SK-N-MC (cell line): ENCODE measurements at regions not wholly inside any gene's neighbourhood (a gene's known extent, or its start where the extent isn't known, plus 50 kb on each side); places are given as distances from the start of the nearest gene placed in this dataset.

Source experiments
- EZH2 ChIP-seq: fragments of 200-600 bp; sonication (generic); IDR thresholded peaks from one replicate; pipeline ENCODE4 v1.6.1; 2017; ENCODE audit warnings: antibody characterized with exemption
- FOXP2 ChIP-seq: optimal IDR thresholded peaks from 2 replicates; pipeline ENCODE3; 2011; ENCODE audit warnings: mild to moderate bottlenecking, moderate library complexity; ENCODE audit not compliant: insufficient read depth; ENCODE audit errors: extremely low read length, control extremely low read depth
- POLR2AphosphoS5 ChIP-seq: IDR thresholded peaks from 2 replicates; pipeline ENCODE4 v1.6.1; 2012; ENCODE audit warnings: mild to moderate bottlenecking, low read depth, low read length, borderline replicate concordance

- TF ChIP-seq EZH2 (no peak), POLR2AphosphoS5 (no peak), FOXP2 (no peak)
Measured at GRCh38 chr7:81185072-81185471, 266.2 kb upstream of the SEMA3C start.
